NB4 (cell line): ENCODE measurements at regions not wholly inside any gene's neighbourhood (a gene's known extent, or its start where the extent isn't known, plus 50 kb on each side); places are given as distances from the start of the nearest gene placed in this dataset.

Experiments used
- POLR2A ChIP-seq: IDR thresholded peaks from 2 replicates; pipeline ENCODE4 v1.6.1; 2011; ENCODE audit warnings: mild to moderate bottlenecking; ENCODE audit not compliant: insufficient read length; ENCODE audit errors: extremely low read depth
- TF ChIP-seq, protein P1 (sequence below): IDR thresholded peaks from one replicate; pipeline ENCODE4 v1.5.1; 2012; ENCODE audit warnings: low read depth, low read length

DNA sequence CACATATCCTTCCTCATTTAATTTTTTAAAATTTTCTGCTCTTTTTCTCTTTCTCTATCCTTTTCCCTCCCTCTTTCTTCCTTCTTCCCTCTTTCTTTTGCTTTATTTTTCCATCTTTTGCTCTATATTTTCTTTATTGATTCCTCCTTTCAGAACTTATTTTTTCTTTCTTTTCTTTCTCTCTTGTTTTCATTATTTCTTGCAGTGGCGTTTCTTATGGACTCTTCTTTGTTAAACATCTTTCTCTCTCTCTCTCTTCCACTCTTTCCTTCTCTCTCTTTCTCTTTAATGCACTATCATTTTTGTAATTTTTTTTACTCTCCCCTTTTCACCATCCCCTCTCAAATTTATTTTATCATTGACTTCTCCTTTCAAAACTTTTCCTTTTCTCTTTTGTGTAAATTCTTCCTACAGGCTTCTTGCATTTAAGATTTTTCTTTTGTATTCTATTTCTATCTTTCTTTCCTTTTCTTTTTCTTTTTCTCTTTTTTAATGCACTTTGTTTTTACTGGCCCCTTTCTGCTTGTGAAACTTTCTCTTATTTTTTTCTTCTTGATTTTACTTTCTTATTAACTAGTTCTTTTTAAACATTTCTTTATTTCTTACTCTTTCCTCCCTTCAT is 97.0 kb downstream of the RBMX2 start:
- TF ChIP-seq, protein P1, sequence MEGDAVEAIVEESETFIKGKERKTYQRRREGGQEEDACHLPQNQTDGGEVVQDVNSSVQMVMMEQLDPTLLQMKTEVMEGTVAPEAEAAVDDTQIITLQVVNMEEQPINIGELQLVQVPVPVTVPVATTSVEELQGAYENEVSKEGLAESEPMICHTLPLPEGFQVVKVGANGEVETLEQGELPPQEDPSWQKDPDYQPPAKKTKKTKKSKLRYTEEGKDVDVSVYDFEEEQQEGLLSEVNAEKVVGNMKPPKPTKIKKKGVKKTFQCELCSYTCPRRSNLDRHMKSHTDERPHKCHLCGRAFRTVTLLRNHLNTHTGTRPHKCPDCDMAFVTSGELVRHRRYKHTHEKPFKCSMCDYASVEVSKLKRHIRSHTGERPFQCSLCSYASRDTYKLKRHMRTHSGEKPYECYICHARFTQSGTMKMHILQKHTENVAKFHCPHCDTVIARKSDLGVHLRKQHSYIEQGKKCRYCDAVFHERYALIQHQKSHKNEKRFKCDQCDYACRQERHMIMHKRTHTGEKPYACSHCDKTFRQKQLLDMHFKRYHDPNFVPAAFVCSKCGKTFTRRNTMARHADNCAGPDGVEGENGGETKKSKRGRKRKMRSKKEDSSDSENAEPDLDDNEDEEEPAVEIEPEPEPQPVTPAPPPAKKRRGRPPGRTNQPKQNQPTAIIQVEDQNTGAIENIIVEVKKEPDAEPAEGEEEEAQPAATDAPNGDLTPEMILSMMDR, result no peak
- TF ChIP-seq POLR2A, result no peak
